ENCODE measurements at regions not wholly inside any gene's neighbourhood (a gene's known extent, or its start where the extent isn't known, plus 50 kb on each side); places are given as distances from the start of the nearest gene placed in this dataset.

- H3K27me3 ChIP-seq: no peaks in the 10 kb centered on the region
- peaks cover 4% of the 10 kb centered on the region for H3K4me1 ChIP-seq
- H3K27ac ChIP-seq: peak overlapping the region; percentile 68
- no peak overlapping the region for H3K4me3 ChIP-seq
- H3K36me3 ChIP-seq: no peaks in the 10 kb centered on the region
- DNase-seq: no peak
- TF ChIP-seq CTCF (IDR thresholded peaks at IDR 0.05): no peak
- intact Hi-C loops (cut with DNase I): no loop called here
- H3K9ac ChIP-seq (ENCODE audit: low read depth in 2 of 2, low read length in 2 of 2): no peak overlapping the region
- H3K9me3 ChIP-seq: no peaks in the 10 kb centered on the region
These were observed 65.7 kb upstream of the SELENOP start for GRCh38 chr5:42877431-42877830.

GRCh38 chr5:42876375-42876844, 64.7 kb upstream of the SELENOP start:
- no peaks in the 10 kb centered on the region for H3K9me3 ChIP-seq
- intact Hi-C loops (cut with DNase I): no loop called here
- H3K4me3 ChIP-seq: no peak overlapping the region
- peak overlapping the region; percentile 68 for H3K27ac ChIP-seq
- peak overlapping the region in 1 of 2 donors; percentile 52 for H3K9ac ChIP-seq (ENCODE audit: low read depth in 2 of 2, low read length in 2 of 2)
- no peak for TF ChIP-seq CTCF (IDR thresholded peaks at IDR 0.05)
- no peaks in the 10 kb centered on the region for H3K27me3 ChIP-seq
- H3K4me1 ChIP-seq: peaks cover 4% of the 10 kb centered on the region
- no peaks in the 10 kb centered on the region for H3K36me3 ChIP-seq
- DNase-seq: no peak

- no peaks in the 10 kb centered on the region for H3K36me3 ChIP-seq
- H3K4me1 ChIP-seq: peaks cover 4% of the 10 kb centered on the region
- H3K27ac ChIP-seq: peak overlapping the region; percentile 68
- no peaks in the 10 kb centered on the region for H3K27me3 ChIP-seq
- no peaks in the 10 kb centered on the region for H3K9me3 ChIP-seq
- H3K4me3 ChIP-seq: no peak overlapping the region
- peak overlapping the region in 1 of 2 donors; percentile 52 for H3K9ac ChIP-seq (ENCODE audit: low read depth in 2 of 2, low read length in 2 of 2)
- TF ChIP-seq CTCF (IDR thresholded peaks at IDR 0.05): no peak
- intact Hi-C loops (cut with DNase I): no loop called here
- no peak for DNase-seq
These were observed 64.2 kb upstream of the SELENOP start for GRCh38 chr5:42875785-42876374.

GRCh38 chr5:42875211-42875610, 63.5 kb upstream of the SELENOP start:
- DNase-seq: no peak
- Histone ChIP-seq H3K9ac (ENCODE audit: low read depth in 2 of 2, low read length in 2 of 2) (no peak overlapping the region), H3K27ac (peak overlapping the region; percentile 10), H3K9me3 (no peaks in the 10 kb centered on the region), H3K27me3 (no peaks in the 10 kb centered on the region), H3K4me1 (peaks cover 4% of the 10 kb centered on the region), H3K4me3 (no peak overlapping the region), H3K36me3 (no peaks in the 10 kb centered on the region)
- no peak for TF ChIP-seq CTCF (IDR thresholded peaks at IDR 0.05)
- intact Hi-C loops (cut with DNase I): no loop called here

GRCh38 chr5:42874621-42875198, 63.0 kb upstream of the SELENOP start:
- Histone ChIP-seq H3K27ac (peak overlapping the region; percentile 10), H3K4me3 (no peak overlapping the region), H3K4me1 (peaks cover 4% of the 10 kb centered on the region), H3K36me3 (no peaks in the 10 kb centered on the region), H3K27me3 (no peaks in the 10 kb centered on the region), H3K9me3 (no peaks in the 10 kb centered on the region), H3K9ac (ENCODE audit: low read depth in 2 of 2, low read length in 2 of 2) (no peak overlapping the region)
- intact Hi-C loops (cut with DNase I): no loop called here
- no peak for DNase-seq
- no peak for TF ChIP-seq CTCF (IDR thresholded peaks at IDR 0.05)
